ENCODE measurements at regions not wholly inside any gene's neighbourhood (a gene's known extent, or its start where the extent isn't known, plus 50 kb on each side); places are given as distances from the start of the nearest gene placed in this dataset.

DNA sequence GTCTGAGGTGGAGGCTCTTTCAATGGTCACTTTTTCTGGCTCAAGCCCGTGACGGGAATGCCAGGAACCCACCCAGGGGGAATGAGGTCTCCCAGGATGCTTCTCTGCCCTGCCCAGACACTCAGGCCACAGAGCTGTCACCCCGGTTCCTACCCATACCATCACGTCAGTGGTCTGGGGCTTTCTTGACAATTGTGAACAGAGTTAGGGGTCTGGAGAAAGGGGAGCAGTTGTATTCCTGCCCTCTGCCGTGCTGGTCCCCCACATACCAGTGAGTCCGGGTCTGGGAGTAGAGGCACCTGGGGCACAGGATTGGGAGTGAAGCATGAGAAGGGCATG is 97.2 kb downstream of the B3GNT2 start:
- H3K9me3 Mint-ChIP-seq (ENCODE audit: unreplicated experiment): no peaks in the 10 kb centered on the region
- H3K27ac Mint-ChIP-seq (ENCODE audit: low read depth, unreplicated experiment): no peak overlapping the region
- POLR2A ChIA-PET: interaction anchor here (0.9 to 1.4 kb wide), 3 partner anchors 96 to 119 kb away, joined by 3 to 8 read pairs (median 4); no protein-coding TSS in a partner anchor
- no peaks in the 10 kb centered on the region for H3K27me3 Mint-ChIP-seq (ENCODE audit: insufficient read depth, unreplicated experiment)
- CTCF ChIA-PET: interaction anchor here (0.6 kb wide), 1 partner anchor 414 kb away, joined by 3 read pairs; no protein-coding TSS in a partner anchor
- peaks cover 11% of the 10 kb centered on the region for H3K4me1 Mint-ChIP-seq (ENCODE audit: insufficient read depth, unreplicated experiment)
- BruUV-seq (replicated peaks): no TSS peak
- no peak for DNase-seq (ENCODE audit: unreplicated experiment)
- TF ChIP-seq, protein P1, sequence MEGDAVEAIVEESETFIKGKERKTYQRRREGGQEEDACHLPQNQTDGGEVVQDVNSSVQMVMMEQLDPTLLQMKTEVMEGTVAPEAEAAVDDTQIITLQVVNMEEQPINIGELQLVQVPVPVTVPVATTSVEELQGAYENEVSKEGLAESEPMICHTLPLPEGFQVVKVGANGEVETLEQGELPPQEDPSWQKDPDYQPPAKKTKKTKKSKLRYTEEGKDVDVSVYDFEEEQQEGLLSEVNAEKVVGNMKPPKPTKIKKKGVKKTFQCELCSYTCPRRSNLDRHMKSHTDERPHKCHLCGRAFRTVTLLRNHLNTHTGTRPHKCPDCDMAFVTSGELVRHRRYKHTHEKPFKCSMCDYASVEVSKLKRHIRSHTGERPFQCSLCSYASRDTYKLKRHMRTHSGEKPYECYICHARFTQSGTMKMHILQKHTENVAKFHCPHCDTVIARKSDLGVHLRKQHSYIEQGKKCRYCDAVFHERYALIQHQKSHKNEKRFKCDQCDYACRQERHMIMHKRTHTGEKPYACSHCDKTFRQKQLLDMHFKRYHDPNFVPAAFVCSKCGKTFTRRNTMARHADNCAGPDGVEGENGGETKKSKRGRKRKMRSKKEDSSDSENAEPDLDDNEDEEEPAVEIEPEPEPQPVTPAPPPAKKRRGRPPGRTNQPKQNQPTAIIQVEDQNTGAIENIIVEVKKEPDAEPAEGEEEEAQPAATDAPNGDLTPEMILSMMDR (IDR thresholded peaks at IDR 0.05; ENCODE audit: unreplicated experiment): no peak
- H3K4me3 Mint-ChIP-seq (ENCODE audit: unreplicated experiment): peak overlapping the region; percentile 35
- intact Hi-C loops (cut with micrococcal nuclease): loop anchor here (10.0 kb wide), 2 partner anchors 122 to 298 kb away; no protein-coding TSS in a partner anchor
- H3K36me3 Mint-ChIP-seq (ENCODE audit: insufficient read depth, unreplicated experiment): no peaks in the 10 kb centered on the region

DNA sequence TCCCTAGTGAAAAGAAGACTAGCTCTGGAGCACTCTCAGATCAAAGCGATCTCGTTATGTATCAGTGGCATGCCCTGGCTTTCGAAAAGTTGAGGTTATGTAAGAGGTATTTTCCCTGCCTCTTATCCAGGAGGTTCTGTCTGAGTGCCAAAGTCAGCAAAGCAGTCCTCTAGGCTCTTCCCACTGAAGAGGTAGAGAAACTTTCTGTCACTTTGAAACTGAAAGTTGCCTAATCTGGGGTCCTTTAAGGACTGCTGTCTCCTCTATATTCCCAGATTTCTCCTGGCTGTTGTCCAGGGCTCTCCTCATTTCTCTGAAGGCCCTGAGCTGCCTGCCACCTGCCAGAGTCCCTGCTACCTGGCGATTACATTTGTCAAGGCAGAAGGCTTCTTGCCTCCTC is 96.3 kb downstream of the B3GNT2 start:
- H3K9me3 Mint-ChIP-seq (ENCODE audit: unreplicated experiment): no peaks in the 10 kb centered on the region
- H3K27me3 Mint-ChIP-seq (ENCODE audit: insufficient read depth, unreplicated experiment): no peaks in the 10 kb centered on the region
- H3K27ac Mint-ChIP-seq (ENCODE audit: low read depth, unreplicated experiment): no peak overlapping the region
- ChIA-PET CTCF (interaction anchor here (0.6 kb wide), 1 partner anchor 28 kb away, joined by 3 read pairs; no protein-coding TSS in a partner anchor), POLR2A (no interaction called here)
- DNase-seq (ENCODE audit: unreplicated experiment): peak; percentile 92
- peak overlapping the region; percentile 50 for H3K4me3 Mint-ChIP-seq (ENCODE audit: unreplicated experiment)
- no TSS peak for BruUV-seq (replicated peaks)
- no peaks in the 10 kb centered on the region for H3K36me3 Mint-ChIP-seq (ENCODE audit: insufficient read depth, unreplicated experiment)
- intact Hi-C loops (cut with micrococcal nuclease): loop anchor here (10.0 kb wide), 2 partner anchors 123 to 297 kb away; no protein-coding TSS in a partner anchor
- TF ChIP-seq, protein P1 (IDR thresholded peaks at IDR 0.05; ENCODE audit: unreplicated experiment): no peak
- H3K4me1 Mint-ChIP-seq (ENCODE audit: insufficient read depth, unreplicated experiment): peaks cover 17% of the 10 kb centered on the region

DNA sequence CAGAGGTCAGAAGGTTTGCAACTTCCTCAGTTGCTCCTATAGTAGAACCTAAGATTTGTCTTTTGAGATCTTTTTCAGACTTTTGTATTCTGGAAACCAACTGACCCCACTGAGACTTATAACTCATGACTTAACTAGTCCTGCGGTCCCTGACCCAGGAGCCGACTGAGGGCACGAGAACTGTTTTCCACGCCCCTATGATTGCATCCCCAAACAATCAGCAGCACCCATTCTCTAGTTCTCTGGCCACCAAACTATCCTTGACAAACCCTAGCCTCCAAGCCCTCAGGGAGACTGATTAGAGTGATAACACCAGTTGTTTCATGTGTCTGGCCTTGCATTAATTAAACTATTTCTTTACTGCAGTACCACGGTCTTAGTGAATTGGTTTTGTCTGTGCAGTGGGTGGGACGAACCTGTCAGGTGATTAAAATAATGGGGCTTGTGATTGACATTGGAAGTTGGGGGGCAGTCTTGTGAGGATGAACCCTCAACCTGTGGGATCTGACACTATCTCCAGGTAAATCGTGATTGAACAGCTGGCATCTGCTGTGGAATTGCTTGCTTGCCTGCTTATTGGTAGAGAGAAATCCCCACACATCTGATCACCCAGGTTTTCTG is 95.7 kb downstream of the B3GNT2 start:
- Mint-ChIP-seq H3K9me3 (ENCODE audit: unreplicated experiment) (peaks cover under 1% of the 10 kb centered on the region), H3K27ac (ENCODE audit: low read depth, unreplicated experiment) (no peak overlapping the region), H3K27me3 (ENCODE audit: insufficient read depth, unreplicated experiment) (no peaks in the 10 kb centered on the region), H3K36me3 (ENCODE audit: insufficient read depth, unreplicated experiment) (no peaks in the 10 kb centered on the region), H3K4me1 (ENCODE audit: insufficient read depth, unreplicated experiment) (peaks cover 17% of the 10 kb centered on the region), H3K4me3 (ENCODE audit: unreplicated experiment) (no peak overlapping the region)
- ChIA-PET POLR2A (interaction anchor here (0.6 kb wide), 1 partner anchor 784 kb away, joined by 5 read pairs; no protein-coding TSS in a partner anchor), CTCF (no interaction called here)
- BruUV-seq (replicated peaks): no TSS peak
- DNase-seq (ENCODE audit: unreplicated experiment): no peak
- intact Hi-C loops (cut with micrococcal nuclease): loop anchor here (10.0 kb wide), 2 partner anchors 123 to 297 kb away; no protein-coding TSS in a partner anchor
- TF ChIP-seq, protein P1 (IDR thresholded peaks at IDR 0.05; ENCODE audit: unreplicated experiment): no peak

DNA sequence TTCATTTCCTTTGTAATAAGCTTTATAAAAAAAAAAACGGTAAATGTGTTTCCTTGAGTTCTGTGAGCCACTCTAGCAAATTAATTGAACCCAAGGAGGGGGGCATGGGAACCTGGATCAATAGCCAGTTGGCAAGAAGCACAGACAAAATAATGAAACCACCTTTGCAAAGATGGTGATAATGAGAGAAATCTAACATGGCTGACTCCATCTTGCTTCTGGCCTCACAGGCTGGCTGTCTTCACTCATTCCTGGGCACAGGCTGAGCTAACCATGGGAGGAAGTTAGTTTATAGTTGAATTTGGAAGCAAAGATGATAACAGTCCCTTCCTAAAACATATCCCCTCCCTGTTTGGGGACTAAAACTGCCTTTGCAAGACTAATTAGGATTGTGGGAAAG is 95.1 kb downstream of the B3GNT2 start:
- TF ChIP-seq, protein P1 (IDR thresholded peaks at IDR 0.05; ENCODE audit: unreplicated experiment): no peak
- ChIA-PET POLR2A (interaction anchor here (0.6 kb wide), 1 partner anchor 783 kb away, joined by 5 read pairs; no protein-coding TSS in a partner anchor), CTCF (interaction anchor here (0.6 kb wide), 2 partner anchors 366 to 483 kb away, joined by 3 to 5 read pairs; no protein-coding TSS in a partner anchor)
- peaks cover 6% of the 10 kb centered on the region for H3K9me3 Mint-ChIP-seq (ENCODE audit: unreplicated experiment)
- peaks cover 17% of the 10 kb centered on the region for H3K4me1 Mint-ChIP-seq (ENCODE audit: insufficient read depth, unreplicated experiment)
- no peaks in the 10 kb centered on the region for H3K36me3 Mint-ChIP-seq (ENCODE audit: insufficient read depth, unreplicated experiment)
- DNase-seq (ENCODE audit: unreplicated experiment): no peak
- H3K27me3 Mint-ChIP-seq (ENCODE audit: insufficient read depth, unreplicated experiment): no peaks in the 10 kb centered on the region
- BruUV-seq (replicated peaks): no TSS peak
- no peak overlapping the region for H3K4me3 Mint-ChIP-seq (ENCODE audit: unreplicated experiment)
- no peak overlapping the region for H3K27ac Mint-ChIP-seq (ENCODE audit: low read depth, unreplicated experiment)
- intact Hi-C loops (cut with micrococcal nuclease): loop anchor here (10.0 kb wide), 2 partner anchors 124 to 296 kb away; no protein-coding TSS in a partner anchor

All from MCF 10A (cell line).